ENCODE measurements at regions not wholly inside any gene's neighbourhood (a gene's known extent, or its start where the extent isn't known, plus 50 kb on each side); places are given as distances from the start of the nearest gene placed in this dataset.

- no peak for TF ChIP-seq CTCF (IDR thresholded peaks at IDR 0.05)
- TF ChIP-seq POLR2A (IDR thresholded peaks at IDR 0.05), result no peak
These were observed 1219.0 kb upstream of the ADGRL4 start for GRCh38 chr1:80225510-80225909.
